HG02981 (cell line): ENCODE measurements at regions not wholly inside any gene's neighbourhood (a gene's known extent, or its start where the extent isn't known, plus 50 kb on each side); places are given as distances from the start of the nearest gene placed in this dataset.
"Not testable (repeated sequence)": the region's sequence is repeated elsewhere in the genome, so short reads cannot be mapped to it uniquely, and the experiment has no call there.

ENCODE experiments used
- ATAC-seq: cut with Tn5 transposase; IDR thresholded peaks from one replicate; pipeline ENCODE4 v1.9.1; 2021; ENCODE audit warnings: mild to moderate bottlenecking, moderate library complexity; ENCODE audit not compliant: unreplicated experiment

GRCh38 chr17:52938623-52939230, 780.2 kb upstream of the CA10 start:
- ATAC-seq = no peak

GRCh38 chr17:52930581-52930980, 772.1 kb upstream of the CA10 start:
- no peak for ATAC-seq

GRCh38 chr17:52930145-52930544, 771.6 kb upstream of the CA10 start:
- no peak for ATAC-seq

- no peak for ATAC-seq
These were observed 765.1 kb upstream of the CA10 start for GRCh38 chr17:52923658-52924057.

- ATAC-seq = no peak
These were observed 740.7 kb upstream of the CA10 start for GRCh38 chr17:52899235-52899634.

GRCh38 chr17:52895272-52895671, 736.8 kb upstream of the CA10 start:
- ATAC-seq = no peak

- ATAC-seq = no peak
These were observed 733.8 kb upstream of the CA10 start for GRCh38 chr17:52892334-52892733.

GRCh38 chr17:52885882-52886281, 727.4 kb upstream of the CA10 start:
- ATAC-seq = no peak

GRCh38 chr17:52883907-52884491, 725.5 kb upstream of the CA10 start:
- ATAC-seq = not testable (repeated sequence)

GRCh38 chr17:52846767-52847166, 688.3 kb upstream of the CA10 start:
- not testable (repeated sequence) for ATAC-seq

GRCh38 chr17:52841971-52842370, 683.5 kb upstream of the CA10 start:
- ATAC-seq = no peak

GRCh38 chr17:52837492-52837891, 679.0 kb upstream of the CA10 start:
- no peak for ATAC-seq

- ATAC-seq = no peak
These were observed 673.0 kb upstream of the CA10 start for GRCh38 chr17:52831536-52831935.

GRCh38 chr17:52828621-52829020, 670.1 kb upstream of the CA10 start:
- ATAC-seq = no peak

- no peak for ATAC-seq
These were observed 669.0 kb upstream of the CA10 start for GRCh38 chr17:52827526-52827925.

GRCh38 chr17:52824542-52824941, 666.0 kb upstream of the CA10 start:
- no peak for ATAC-seq

- no peak for ATAC-seq
These were observed 664.6 kb upstream of the CA10 start for GRCh38 chr17:52823155-52823554.

GRCh38 chr17:52790359-52790955, 631.9 kb upstream of the CA10 start:
- ATAC-seq = no peak

- ATAC-seq = no peak
These were observed 631.3 kb upstream of the CA10 start for GRCh38 chr17:52789829-52790228.

GRCh38 chr17:52776234-52776633, 617.7 kb upstream of the CA10 start:
- no peak for ATAC-seq

GRCh38 chr17:52762794-52763167, 604.3 kb upstream of the CA10 start:
- no peak for ATAC-seq

GRCh38 chr17:52762147-52762793, 603.8 kb upstream of the CA10 start:
- no peak for ATAC-seq
